Osteocyte (in vitro differentiated cells): ENCODE measurements at regions not wholly inside any gene's neighbourhood (a gene's known extent, or its start where the extent isn't known, plus 50 kb on each side); places are given as distances from the start of the nearest gene placed in this dataset.

Source experiments
- DNase-seq: peaks from one replicate; pipeline ENCODE4 v3.0.0; 2021; ENCODE audit warnings: mixed read lengths; ENCODE audit not compliant: unreplicated experiment; ENCODE audit errors: extremely low spot score
- H3K27ac Mint-ChIP-seq: one replicate; pipeline ENCODE4 v1.8.0; 2021; ENCODE audit warnings: mild to moderate bottlenecking, mixed read lengths; ENCODE audit not compliant: unreplicated experiment
- H3K27me3 Mint-ChIP-seq: one replicate; pipeline ENCODE4 v1.8.0; 2021; ENCODE audit warnings: mixed read lengths; ENCODE audit not compliant: unreplicated experiment
- H3K36me3 Mint-ChIP-seq: one replicate; pipeline ENCODE4 v1.8.0; 2021; ENCODE audit warnings: mixed read lengths; ENCODE audit not compliant: unreplicated experiment
- H3K4me1 Mint-ChIP-seq: one replicate; pipeline ENCODE4 v1.8.0; 2021; ENCODE audit warnings: mixed read lengths; ENCODE audit not compliant: unreplicated experiment
- H3K4me3 Mint-ChIP-seq: one replicate; pipeline ENCODE4 v1.8.0; 2021; ENCODE audit warnings: mild to moderate bottlenecking, moderate library complexity, mixed read lengths; ENCODE audit not compliant: unreplicated experiment
- H3K9me3 Mint-ChIP-seq: one replicate; pipeline ENCODE4 v1.8.0; 2021; ENCODE audit warnings: mixed read lengths; ENCODE audit not compliant: unreplicated experiment
- TF ChIP-seq, protein P1 (sequence below): fragments of 200-600 bp; sonication (generic); IDR thresholded peaks from 2 replicates; pipeline ENCODE4 v1.5.0; 2021; ENCODE audit warnings: antibody characterized with exemption, mild to moderate bottlenecking, moderate library complexity

DNA sequence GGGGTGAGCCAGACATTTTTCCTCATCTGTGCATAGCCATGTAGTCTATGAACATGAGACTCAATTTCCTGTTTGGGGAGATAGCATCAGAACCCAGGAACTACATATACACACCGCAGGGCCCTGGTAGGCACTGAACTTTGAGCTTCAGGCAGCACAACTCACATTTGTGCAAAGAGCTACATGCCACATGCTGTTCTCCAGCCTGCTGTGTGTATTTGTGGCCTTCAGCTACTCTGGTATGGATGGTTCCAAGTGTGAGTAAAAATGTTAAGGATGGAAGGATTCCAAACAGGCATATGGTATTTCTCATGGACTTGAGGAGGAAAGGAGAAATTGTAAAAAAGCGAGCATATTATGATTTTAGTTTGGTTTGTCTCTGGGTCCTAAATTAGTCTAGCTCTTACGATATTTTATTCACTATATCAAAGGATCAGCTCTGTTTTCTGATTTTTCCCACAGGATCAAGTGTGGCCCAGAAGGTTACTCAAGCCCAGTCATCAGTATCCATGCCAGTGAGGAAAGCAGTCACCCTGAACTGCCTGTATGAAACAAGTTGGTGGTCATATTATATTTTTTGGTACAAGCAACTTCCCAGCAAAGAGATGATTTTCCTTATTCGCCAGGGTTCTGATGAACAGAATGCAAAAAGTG is 422.4 kb upstream of the OR4E1 start:
- no peaks in the 10 kb centered on the region for H3K4me1 Mint-ChIP-seq
- TF ChIP-seq, protein P1, sequence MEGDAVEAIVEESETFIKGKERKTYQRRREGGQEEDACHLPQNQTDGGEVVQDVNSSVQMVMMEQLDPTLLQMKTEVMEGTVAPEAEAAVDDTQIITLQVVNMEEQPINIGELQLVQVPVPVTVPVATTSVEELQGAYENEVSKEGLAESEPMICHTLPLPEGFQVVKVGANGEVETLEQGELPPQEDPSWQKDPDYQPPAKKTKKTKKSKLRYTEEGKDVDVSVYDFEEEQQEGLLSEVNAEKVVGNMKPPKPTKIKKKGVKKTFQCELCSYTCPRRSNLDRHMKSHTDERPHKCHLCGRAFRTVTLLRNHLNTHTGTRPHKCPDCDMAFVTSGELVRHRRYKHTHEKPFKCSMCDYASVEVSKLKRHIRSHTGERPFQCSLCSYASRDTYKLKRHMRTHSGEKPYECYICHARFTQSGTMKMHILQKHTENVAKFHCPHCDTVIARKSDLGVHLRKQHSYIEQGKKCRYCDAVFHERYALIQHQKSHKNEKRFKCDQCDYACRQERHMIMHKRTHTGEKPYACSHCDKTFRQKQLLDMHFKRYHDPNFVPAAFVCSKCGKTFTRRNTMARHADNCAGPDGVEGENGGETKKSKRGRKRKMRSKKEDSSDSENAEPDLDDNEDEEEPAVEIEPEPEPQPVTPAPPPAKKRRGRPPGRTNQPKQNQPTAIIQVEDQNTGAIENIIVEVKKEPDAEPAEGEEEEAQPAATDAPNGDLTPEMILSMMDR, result no peak
- no peak for DNase-seq
- no peak overlapping the region for H3K4me3 Mint-ChIP-seq
- no peaks in the 10 kb centered on the region for H3K9me3 Mint-ChIP-seq
- H3K36me3 Mint-ChIP-seq, result no peaks in the 10 kb centered on the region
- H3K27ac Mint-ChIP-seq, result no peak overlapping the region
- H3K27me3 Mint-ChIP-seq, result peaks cover 16% of the 10 kb centered on the region

DNA sequence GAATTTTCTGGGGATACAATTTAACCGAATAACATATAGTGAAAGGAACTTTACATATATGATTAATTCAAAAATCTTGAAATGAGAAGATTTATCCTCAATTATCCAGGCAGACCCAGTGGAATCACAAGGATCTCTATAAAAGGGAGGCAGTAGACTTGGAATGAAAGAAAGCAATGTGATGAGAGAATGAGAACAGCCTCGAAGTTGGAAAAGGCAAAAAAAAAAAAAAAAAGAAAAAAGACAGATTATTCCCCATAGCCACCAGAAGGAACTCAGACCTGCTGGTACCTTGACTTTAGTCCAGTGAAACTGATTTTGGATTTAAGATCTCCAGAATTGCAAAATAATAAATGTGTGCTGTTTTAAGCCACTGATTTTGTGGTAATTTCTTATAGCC is 416.3 kb upstream of the OR4E1 start:
- H3K27ac Mint-ChIP-seq, result no peak overlapping the region

DNA sequence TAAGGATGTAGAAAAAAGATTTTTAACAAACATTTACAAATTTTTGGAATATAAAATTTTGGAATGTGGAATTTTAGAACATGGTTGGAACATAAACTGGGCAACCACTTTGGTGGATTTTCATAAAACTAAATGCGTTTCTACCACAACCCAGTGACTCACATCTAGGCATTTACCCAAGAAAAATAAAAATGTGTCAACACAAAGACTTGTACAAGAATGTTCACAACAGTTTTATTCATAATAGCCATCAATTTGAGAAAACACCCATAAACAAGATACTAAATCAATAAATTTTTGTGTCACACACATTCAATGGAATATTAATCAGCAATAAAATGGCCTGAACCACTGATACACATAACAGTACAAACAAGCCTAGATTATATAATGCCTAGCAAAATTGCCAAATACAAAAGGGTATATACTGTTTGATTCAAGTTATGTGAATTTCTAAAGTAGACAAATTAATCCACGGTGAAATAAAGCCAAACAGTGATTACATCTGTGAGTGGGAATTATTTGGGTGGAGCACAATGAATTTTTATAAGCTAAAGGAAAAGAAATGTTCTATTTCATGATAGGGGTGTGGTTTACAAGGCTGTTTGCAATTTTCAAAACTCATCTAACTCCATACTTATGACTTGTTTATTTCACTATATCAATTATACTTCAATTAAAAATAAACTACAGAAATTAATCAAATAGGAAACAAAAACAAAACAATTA is 415.2 kb upstream of the OR4E1 start:
- peaks cover 11% of the 10 kb centered on the region for H3K27me3 Mint-ChIP-seq
- no peak for DNase-seq
- no peak overlapping the region for H3K4me3 Mint-ChIP-seq
- no peaks in the 10 kb centered on the region for H3K9me3 Mint-ChIP-seq
- no peaks in the 10 kb centered on the region for H3K4me1 Mint-ChIP-seq
- H3K27ac Mint-ChIP-seq, result no peak overlapping the region
- no peaks in the 10 kb centered on the region for H3K36me3 Mint-ChIP-seq
- TF ChIP-seq, protein P1, result no peak

More for the DNA sequence above, 416.3 kb upstream of the OR4E1 start:
- no peak overlapping the region for H3K4me3 Mint-ChIP-seq
- no peaks in the 10 kb centered on the region for H3K36me3 Mint-ChIP-seq
- TF ChIP-seq, protein P1, result no peak
- H3K9me3 Mint-ChIP-seq, result no peaks in the 10 kb centered on the region
- peaks cover 8% of the 10 kb centered on the region for H3K27me3 Mint-ChIP-seq
- DNase-seq, result no peak
- no peaks in the 10 kb centered on the region for H3K4me1 Mint-ChIP-seq

DNA sequence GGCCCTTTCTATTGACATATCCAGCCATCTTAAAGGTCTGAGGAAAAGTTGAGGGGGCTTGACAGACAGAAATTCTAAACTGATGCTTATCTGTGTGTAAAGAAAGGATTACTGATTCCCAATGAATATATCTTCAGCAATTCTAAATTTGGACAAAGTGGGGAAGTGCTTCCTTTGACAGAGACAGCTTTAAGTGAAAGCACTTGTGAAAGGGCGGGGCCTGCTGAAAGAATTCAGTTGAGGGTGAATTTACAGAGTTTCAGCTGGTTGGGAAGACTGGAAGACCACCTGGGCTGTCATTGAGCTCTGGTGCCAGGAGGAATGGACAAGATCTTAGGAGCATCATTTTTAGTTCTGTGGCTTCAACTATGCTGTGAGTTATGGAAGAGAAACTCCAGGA is 412.5 kb upstream of the OR4E1 start:
- DNase-seq, result no peak
- Mint-ChIP-seq H3K36me3 (no peaks in the 10 kb centered on the region), H3K9me3 (no peaks in the 10 kb centered on the region), H3K27me3 (peaks cover 14% of the 10 kb centered on the region), H3K27ac (no peak overlapping the region), H3K4me1 (no peaks in the 10 kb centered on the region), H3K4me3 (no peak overlapping the region)
- TF ChIP-seq, protein P1, result no peak

DNA sequence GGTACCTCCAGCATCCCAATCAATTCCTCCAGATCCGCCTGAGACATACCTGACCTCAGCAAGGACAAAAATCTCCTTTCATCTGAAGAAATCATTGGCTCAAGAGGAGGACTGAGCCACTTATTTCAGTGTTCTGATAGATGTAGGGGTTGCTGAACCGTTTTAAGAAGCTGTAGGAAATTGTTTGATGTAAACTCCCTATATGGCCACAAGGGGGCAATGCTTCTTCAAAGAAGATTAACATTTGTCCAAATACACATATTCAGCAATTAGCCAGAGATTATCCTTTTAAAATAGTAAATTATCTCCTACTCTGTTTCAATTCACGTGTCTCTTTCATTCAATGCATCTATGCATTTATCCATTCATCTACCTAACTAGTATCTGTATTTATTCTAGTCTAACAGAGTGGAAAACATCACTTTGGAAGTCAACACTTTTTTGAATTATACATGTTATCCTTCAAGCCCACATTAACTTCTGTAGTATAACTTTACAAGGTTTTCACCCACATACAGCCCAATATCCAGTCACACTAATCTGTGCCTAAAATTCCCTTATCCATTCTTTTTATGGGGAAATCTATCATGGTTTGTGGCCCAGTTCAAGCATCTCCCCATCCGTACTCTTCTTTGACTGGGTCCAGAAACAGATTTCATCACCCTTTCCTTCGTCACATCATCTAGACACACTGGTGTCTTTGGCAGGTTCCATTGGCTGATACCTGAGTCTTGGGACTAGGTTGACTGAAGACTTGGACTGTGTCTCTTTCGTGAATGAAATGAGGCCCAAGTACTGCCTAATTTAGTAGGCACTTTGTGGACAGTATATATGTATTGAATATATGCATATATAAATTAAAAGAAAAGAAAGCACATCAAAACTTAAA is 411.0 kb upstream of the OR4E1 start:
- TF ChIP-seq, protein P1, result peak; percentile 78
- H3K27ac Mint-ChIP-seq, result no peak overlapping the region

More for the DNA sequence above, 411.0 kb upstream of the OR4E1 start:
- Mint-ChIP-seq H3K27me3 (peaks cover 11% of the 10 kb centered on the region), H3K9me3 (no peaks in the 10 kb centered on the region), H3K4me1 (no peaks in the 10 kb centered on the region), H3K36me3 (no peaks in the 10 kb centered on the region), H3K4me3 (no peak overlapping the region)
- no peak for DNase-seq
